Neural cell (in vitro differentiated cells): ENCODE measurements at regions not wholly inside any gene's neighbourhood (a gene's known extent, or its start where the extent isn't known, plus 50 kb on each side); places are given as distances from the start of the nearest gene placed in this dataset.

Experiments used
- EP300 ChIP-seq: fragments of 450-650 bp; conservative IDR thresholded peaks from 2 replicates; pipeline ENCODE4 v1.6.1; 2014; ENCODE audit warnings: antibody characterized with exemption, mild to moderate bottlenecking, moderate library complexity; ENCODE audit not compliant: poor library complexity, severe bottlenecking
- EZH2 ChIP-seq: fragments of 200-600, 300-800 bp; shearing (Covaris generic), sonication (generic); IDR thresholded peaks from 2 replicates; pipeline ENCODE4 v1.6.1; 2014; ENCODE audit warnings: antibody characterized with exemption, low read length, borderline replicate concordance, mild to moderate bottlenecking; ENCODE audit not compliant: insufficient read depth, poor library complexity, severe bottlenecking
- MXI1 ChIP-seq: fragments of 450-650 bp; conservative IDR thresholded peaks from 2 replicates; pipeline ENCODE4 v1.6.1; 2014; ENCODE audit warnings: antibody characterized with exemption, mild to moderate bottlenecking; ENCODE audit not compliant: poor library complexity, severe bottlenecking
- POLR2AphosphoS5 ChIP-seq: IDR thresholded peaks from 2 replicates; pipeline ENCODE4 v1.6.1; 2012
- RAD21 ChIP-seq: fragments of 450-650 bp; conservative IDR thresholded peaks from 2 replicates; pipeline ENCODE4 v1.6.1; 2014; ENCODE audit warnings: antibody characterized with exemption, mild to moderate bottlenecking, moderate library complexity
- SMC3 ChIP-seq: fragments of 450-650 bp; conservative IDR thresholded peaks from 2 replicates; pipeline ENCODE4 v1.6.1; 2014; ENCODE audit warnings: antibody characterized with exemption, mild to moderate bottlenecking, moderate library complexity; ENCODE audit not compliant: poor library complexity
- TAF1 ChIP-seq: IDR thresholded peaks from 2 replicates; pipeline ENCODE4 v1.6.1; 2012; ENCODE audit warnings: low read depth
- TF ChIP-seq, protein P1 (sequence below): fragments of 450-650 bp; IDR thresholded peaks from 2 replicates; pipeline ENCODE4 v1.5.1; 2014; ENCODE audit warnings: antibody characterized with exemption, mild to moderate bottlenecking, moderate library complexity; ENCODE audit not compliant: poor library complexity, severe bottlenecking
- TF ChIP-seq, protein P2 (sequence below): IDR thresholded peaks from 2 replicates; pipeline ENCODE4 v1.6.1; 2012; ENCODE audit warnings: borderline replicate concordance

DNA sequence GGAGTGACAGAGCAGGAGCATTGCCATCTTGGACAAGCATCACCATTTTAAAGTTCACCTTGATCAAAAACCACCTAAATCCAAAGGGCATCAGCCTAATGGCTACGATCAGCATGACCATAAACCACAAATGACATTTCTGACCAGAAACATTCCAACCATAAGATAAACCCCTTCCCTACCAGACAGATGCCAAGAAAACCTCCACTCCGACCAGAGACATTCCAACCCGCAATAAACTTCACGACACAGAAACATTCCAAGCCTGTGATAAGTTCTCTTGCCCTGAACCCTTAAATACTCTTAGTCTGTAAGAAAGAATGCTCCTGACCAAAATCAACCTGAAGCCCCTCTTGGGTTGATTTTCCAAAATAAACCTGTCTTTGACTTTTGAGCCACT lies 606.9 kb downstream of the POM121L12 start:
- TF ChIP-seq, protein P1, sequence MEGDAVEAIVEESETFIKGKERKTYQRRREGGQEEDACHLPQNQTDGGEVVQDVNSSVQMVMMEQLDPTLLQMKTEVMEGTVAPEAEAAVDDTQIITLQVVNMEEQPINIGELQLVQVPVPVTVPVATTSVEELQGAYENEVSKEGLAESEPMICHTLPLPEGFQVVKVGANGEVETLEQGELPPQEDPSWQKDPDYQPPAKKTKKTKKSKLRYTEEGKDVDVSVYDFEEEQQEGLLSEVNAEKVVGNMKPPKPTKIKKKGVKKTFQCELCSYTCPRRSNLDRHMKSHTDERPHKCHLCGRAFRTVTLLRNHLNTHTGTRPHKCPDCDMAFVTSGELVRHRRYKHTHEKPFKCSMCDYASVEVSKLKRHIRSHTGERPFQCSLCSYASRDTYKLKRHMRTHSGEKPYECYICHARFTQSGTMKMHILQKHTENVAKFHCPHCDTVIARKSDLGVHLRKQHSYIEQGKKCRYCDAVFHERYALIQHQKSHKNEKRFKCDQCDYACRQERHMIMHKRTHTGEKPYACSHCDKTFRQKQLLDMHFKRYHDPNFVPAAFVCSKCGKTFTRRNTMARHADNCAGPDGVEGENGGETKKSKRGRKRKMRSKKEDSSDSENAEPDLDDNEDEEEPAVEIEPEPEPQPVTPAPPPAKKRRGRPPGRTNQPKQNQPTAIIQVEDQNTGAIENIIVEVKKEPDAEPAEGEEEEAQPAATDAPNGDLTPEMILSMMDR: no peak
- TF ChIP-seq RAD21: no peak
- TF ChIP-seq, protein P2, sequence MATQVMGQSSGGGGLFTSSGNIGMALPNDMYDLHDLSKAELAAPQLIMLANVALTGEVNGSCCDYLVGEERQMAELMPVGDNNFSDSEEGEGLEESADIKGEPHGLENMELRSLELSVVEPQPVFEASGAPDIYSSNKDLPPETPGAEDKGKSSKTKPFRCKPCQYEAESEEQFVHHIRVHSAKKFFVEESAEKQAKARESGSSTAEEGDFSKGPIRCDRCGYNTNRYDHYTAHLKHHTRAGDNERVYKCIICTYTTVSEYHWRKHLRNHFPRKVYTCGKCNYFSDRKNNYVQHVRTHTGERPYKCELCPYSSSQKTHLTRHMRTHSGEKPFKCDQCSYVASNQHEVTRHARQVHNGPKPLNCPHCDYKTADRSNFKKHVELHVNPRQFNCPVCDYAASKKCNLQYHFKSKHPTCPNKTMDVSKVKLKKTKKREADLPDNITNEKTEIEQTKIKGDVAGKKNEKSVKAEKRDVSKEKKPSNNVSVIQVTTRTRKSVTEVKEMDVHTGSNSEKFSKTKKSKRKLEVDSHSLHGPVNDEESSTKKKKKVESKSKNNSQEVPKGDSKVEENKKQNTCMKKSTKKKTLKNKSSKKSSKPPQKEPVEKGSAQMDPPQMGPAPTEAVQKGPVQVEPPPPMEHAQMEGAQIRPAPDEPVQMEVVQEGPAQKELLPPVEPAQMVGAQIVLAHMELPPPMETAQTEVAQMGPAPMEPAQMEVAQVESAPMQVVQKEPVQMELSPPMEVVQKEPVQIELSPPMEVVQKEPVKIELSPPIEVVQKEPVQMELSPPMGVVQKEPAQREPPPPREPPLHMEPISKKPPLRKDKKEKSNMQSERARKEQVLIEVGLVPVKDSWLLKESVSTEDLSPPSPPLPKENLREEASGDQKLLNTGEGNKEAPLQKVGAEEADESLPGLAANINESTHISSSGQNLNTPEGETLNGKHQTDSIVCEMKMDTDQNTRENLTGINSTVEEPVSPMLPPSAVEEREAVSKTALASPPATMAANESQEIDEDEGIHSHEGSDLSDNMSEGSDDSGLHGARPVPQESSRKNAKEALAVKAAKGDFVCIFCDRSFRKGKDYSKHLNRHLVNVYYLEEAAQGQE: no peak
- TF ChIP-seq TAF1: no peak
- no peak for TF ChIP-seq EP300
- no peak for TF ChIP-seq POLR2AphosphoS5
- no peak for TF ChIP-seq SMC3
- no peak for TF ChIP-seq MXI1
- no peak for TF ChIP-seq EZH2
